ENCODE measurements at regions not wholly inside any gene's neighbourhood (a gene's known extent, or its start where the extent isn't known, plus 50 kb on each side); places are given as distances from the start of the nearest gene placed in this dataset.

GRCh38 chr3:189121092-189121491 is 50.7 kb upstream of the TPRG1 start:
- ATAC-seq (ENCODE audit: low read depth) (no peak), DNase-seq (no peak)
- H3K27ac Mint-ChIP-seq: no peak overlapping the region
- H3K27me3 Mint-ChIP-seq: peaks cover 1% of the 10 kb centered on the region
- intact Hi-C loops (cut with micrococcal nuclease): no loop called here
- TF ChIP-seq, protein P1, sequence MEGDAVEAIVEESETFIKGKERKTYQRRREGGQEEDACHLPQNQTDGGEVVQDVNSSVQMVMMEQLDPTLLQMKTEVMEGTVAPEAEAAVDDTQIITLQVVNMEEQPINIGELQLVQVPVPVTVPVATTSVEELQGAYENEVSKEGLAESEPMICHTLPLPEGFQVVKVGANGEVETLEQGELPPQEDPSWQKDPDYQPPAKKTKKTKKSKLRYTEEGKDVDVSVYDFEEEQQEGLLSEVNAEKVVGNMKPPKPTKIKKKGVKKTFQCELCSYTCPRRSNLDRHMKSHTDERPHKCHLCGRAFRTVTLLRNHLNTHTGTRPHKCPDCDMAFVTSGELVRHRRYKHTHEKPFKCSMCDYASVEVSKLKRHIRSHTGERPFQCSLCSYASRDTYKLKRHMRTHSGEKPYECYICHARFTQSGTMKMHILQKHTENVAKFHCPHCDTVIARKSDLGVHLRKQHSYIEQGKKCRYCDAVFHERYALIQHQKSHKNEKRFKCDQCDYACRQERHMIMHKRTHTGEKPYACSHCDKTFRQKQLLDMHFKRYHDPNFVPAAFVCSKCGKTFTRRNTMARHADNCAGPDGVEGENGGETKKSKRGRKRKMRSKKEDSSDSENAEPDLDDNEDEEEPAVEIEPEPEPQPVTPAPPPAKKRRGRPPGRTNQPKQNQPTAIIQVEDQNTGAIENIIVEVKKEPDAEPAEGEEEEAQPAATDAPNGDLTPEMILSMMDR (IDR thresholded peaks at IDR 0.05): no peak
- POLR2A ChIA-PET: no interaction called here
- no peaks in the 10 kb centered on the region for H3K4me1 Mint-ChIP-seq
- H3K4me3 Mint-ChIP-seq: no peak overlapping the region
- H3K9me3 Mint-ChIP-seq: peaks cover 13% of the 10 kb centered on the region
- no peaks in the 10 kb centered on the region for H3K36me3 Mint-ChIP-seq (ENCODE audit: low read depth)
- CTCF ChIA-PET: no interaction called here
